MCF 10A (cell line): ENCODE measurements at regions not wholly inside any gene's neighbourhood (a gene's known extent, or its start where the extent isn't known, plus 50 kb on each side); places are given as distances from the start of the nearest gene placed in this dataset.

Experiments
- BruUV-seq: library from RNA; stranded (reverse); fragments of 400-500 nt; replicated peaks from 2 replicates; lab custom pipeline; 2021; lab: Mats Ljungman, UMichigan
- CTCF ChIA-PET: fragments of 300-600 bp; sonication (Branson Sonifier 250); formaldehyde crosslinking; extraction: SDS; loops from one replicate; lab custom pipeline; 2021; ENCODE audit warnings: antibody characterized with exemption, inconsistent platforms; lab: Yijun Ruan, JAX
- POLR2A ChIA-PET: fragments of 300-600, 350-650 bp; sonication (Branson Sonifier 250); formaldehyde crosslinking; extraction: SDS; loops from one replicate; lab custom pipeline; 2020; ENCODE audit warnings: antibody characterized with exemption, inconsistent platforms; lab: Yijun Ruan, JAX
- DNase-seq: peaks from one replicate; pipeline ENCODE4 v3.0.0-alpha.2; 2018; ENCODE audit not compliant: unreplicated experiment
- H3K27ac Mint-ChIP-seq: one replicate; pipeline ENCODE4 v1.8.0; 2022; ENCODE audit warnings: mild to moderate bottlenecking, low read depth, mixed read lengths; ENCODE audit not compliant: unreplicated experiment
- H3K27me3 Mint-ChIP-seq: one replicate; pipeline ENCODE4 v1.8.0; 2022; ENCODE audit warnings: mixed read lengths; ENCODE audit not compliant: insufficient read depth, unreplicated experiment
- H3K36me3 Mint-ChIP-seq: one replicate; pipeline ENCODE4 v1.8.0; 2022; ENCODE audit warnings: mild to moderate bottlenecking, moderate library complexity, mixed read lengths; ENCODE audit not compliant: insufficient read depth, unreplicated experiment
- H3K4me1 Mint-ChIP-seq: one replicate; pipeline ENCODE4 v1.8.0; 2022; ENCODE audit warnings: mixed read lengths; ENCODE audit not compliant: insufficient read depth, unreplicated experiment
- H3K4me3 Mint-ChIP-seq: one replicate; pipeline ENCODE4 v1.8.0; 2022; ENCODE audit warnings: mild to moderate bottlenecking, moderate library complexity, mixed read lengths; ENCODE audit not compliant: unreplicated experiment
- H3K9me3 Mint-ChIP-seq: one replicate; pipeline ENCODE4 v1.8.0; 2022; ENCODE audit warnings: mixed read lengths; ENCODE audit not compliant: unreplicated experiment
- intact Hi-C: fragments of 100-400 bp; cut with micrococcal nuclease; formaldehyde crosslinking; loops from 2 replicates; pipeline ENCODE4 v1.14.1; 2022
- TF ChIP-seq, protein P1 (sequence below): fragments of 200-600 bp; IDR thresholded peaks from one replicate; pipeline ENCODE4 v1.8.0; 2022; ENCODE audit warnings: antibody characterized with exemption, mild to moderate bottlenecking; ENCODE audit not compliant: unreplicated experiment

GRCh38 chr3:147213633-147214032 is 192.7 kb downstream of the ZIC4 start:
- intact Hi-C loops: no loop called here
- Mint-ChIP-seq H3K9me3 (peaks cover 3% of the 10 kb centered on the region), H3K27me3 (peaks cover 54% of the 10 kb centered on the region), H3K27ac (no peak overlapping the region), H3K36me3 (no peaks in the 10 kb centered on the region), H3K4me1 (no peaks in the 10 kb centered on the region), H3K4me3 (no peak overlapping the region)
- TF ChIP-seq, protein P1, sequence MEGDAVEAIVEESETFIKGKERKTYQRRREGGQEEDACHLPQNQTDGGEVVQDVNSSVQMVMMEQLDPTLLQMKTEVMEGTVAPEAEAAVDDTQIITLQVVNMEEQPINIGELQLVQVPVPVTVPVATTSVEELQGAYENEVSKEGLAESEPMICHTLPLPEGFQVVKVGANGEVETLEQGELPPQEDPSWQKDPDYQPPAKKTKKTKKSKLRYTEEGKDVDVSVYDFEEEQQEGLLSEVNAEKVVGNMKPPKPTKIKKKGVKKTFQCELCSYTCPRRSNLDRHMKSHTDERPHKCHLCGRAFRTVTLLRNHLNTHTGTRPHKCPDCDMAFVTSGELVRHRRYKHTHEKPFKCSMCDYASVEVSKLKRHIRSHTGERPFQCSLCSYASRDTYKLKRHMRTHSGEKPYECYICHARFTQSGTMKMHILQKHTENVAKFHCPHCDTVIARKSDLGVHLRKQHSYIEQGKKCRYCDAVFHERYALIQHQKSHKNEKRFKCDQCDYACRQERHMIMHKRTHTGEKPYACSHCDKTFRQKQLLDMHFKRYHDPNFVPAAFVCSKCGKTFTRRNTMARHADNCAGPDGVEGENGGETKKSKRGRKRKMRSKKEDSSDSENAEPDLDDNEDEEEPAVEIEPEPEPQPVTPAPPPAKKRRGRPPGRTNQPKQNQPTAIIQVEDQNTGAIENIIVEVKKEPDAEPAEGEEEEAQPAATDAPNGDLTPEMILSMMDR: no peak
- DNase-seq: no peak
- CTCF ChIA-PET: interaction anchor here (0.6 kb wide), 1 partner anchor 22 kb away, joined by 4 read pairs; no protein-coding TSS in a partner anchor
- no TSS peak for BruUV-seq
- POLR2A ChIA-PET: no interaction called here

GRCh38 chr3:147210676-147211075 is 195.7 kb downstream of the ZIC4 start:
- ChIA-PET POLR2A (no interaction called here), CTCF (no interaction called here)
- TF ChIP-seq, protein P1: no peak

GRCh38 chr3:147201086-147201485 is 205.3 kb downstream of the ZIC4 start:
- intact Hi-C loops: no loop called here
- Mint-ChIP-seq H3K36me3 (no peaks in the 10 kb centered on the region), H3K9me3 (no peaks in the 10 kb centered on the region), H3K4me1 (no peaks in the 10 kb centered on the region), H3K4me3 (no peak overlapping the region), H3K27me3 (peaks cover 34% of the 10 kb centered on the region), H3K27ac (no peak overlapping the region)
- DNase-seq: no peak
- TF ChIP-seq, protein P1: no peak
- POLR2A ChIA-PET: no interaction called here
- CTCF ChIA-PET: interaction anchor here (2.5 kb wide), 1 partner anchor 10 kb away, joined by 8 read pairs; no protein-coding TSS in a partner anchor
- no TSS peak for BruUV-seq

More at GRCh38 chr3:147210676-147211075, 195.7 kb downstream of the ZIC4 start:
- no peak overlapping the region for H3K27ac Mint-ChIP-seq
- no peak overlapping the region for H3K4me3 Mint-ChIP-seq
- H3K9me3 Mint-ChIP-seq: peaks cover 8% of the 10 kb centered on the region
- no peak for DNase-seq
- H3K27me3 Mint-ChIP-seq: peaks cover 47% of the 10 kb centered on the region
- no peaks in the 10 kb centered on the region for H3K4me1 Mint-ChIP-seq
- H3K36me3 Mint-ChIP-seq: no peaks in the 10 kb centered on the region
- BruUV-seq: no TSS peak
- intact Hi-C loops: no loop called here

DNA sequence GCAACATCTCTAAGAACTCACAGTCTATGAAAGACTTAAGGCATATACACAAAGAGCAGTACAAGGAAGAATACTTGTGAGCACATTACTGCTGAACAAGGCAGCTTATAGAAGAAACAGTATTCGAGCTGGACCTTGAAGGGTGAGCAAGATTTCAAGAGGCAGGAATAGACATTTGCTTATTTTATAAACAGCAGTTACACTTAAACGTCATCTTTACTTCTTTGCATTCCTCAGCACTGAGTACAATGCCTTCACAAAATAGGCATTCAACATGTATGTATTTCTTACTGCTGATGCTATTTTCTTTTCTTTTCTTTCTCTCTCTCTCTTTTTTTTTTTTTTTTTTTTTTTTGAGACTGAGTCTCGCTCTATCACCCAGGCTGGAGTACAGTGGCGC is 205.8 kb downstream of the ZIC4 start:
- POLR2A ChIA-PET: no interaction called here
- Mint-ChIP-seq H3K4me1 (no peaks in the 10 kb centered on the region), H3K36me3 (no peaks in the 10 kb centered on the region), H3K27ac (no peak overlapping the region), H3K9me3 (no peaks in the 10 kb centered on the region), H3K27me3 (peaks cover 34% of the 10 kb centered on the region), H3K4me3 (no peak overlapping the region)
- CTCF ChIA-PET: interaction anchor here (2.5 kb wide), 1 partner anchor 10 kb away, joined by 8 read pairs; no protein-coding TSS in a partner anchor
- no TSS peak for BruUV-seq
- DNase-seq: no peak
- intact Hi-C loops: no loop called here
- TF ChIP-seq, protein P1: no peak
